Activated naive CD4-positive, alpha-beta T cell treated with anti-CD3 and anti-CD28 coated beads, Interleukin-2, amount 10 ng/mL, durations not matched to agents 7 days and 5 days (primary cell): ENCODE measurements at regions not wholly inside any gene's neighbourhood (a gene's known extent, or its start where the extent isn't known, plus 50 kb on each side); places are given as distances from the start of the nearest gene placed in this dataset.

Experiments
- CTCF ChIA-PET: fragments of 350-600 bp; sonication (Branson Sonifier 250); formaldehyde crosslinking; loops from one replicate; lab custom pipeline; 2021; ENCODE audit warnings: antibody characterized with exemption; lab: Charles Lee
- DNase-seq: peaks from one replicate; pipeline ENCODE4 v3.0.0-alpha.2; 2020
- H3K27ac Mint-ChIP-seq: one replicate; pipeline ENCODE4 v1.8.0; 2021; ENCODE audit warnings: mild to moderate bottlenecking, moderate library complexity, mixed read lengths
- H3K27me3 Mint-ChIP-seq: one replicate; pipeline ENCODE4 v1.8.0; 2021; ENCODE audit warnings: mild to moderate bottlenecking, mixed read lengths
- H3K36me3 Mint-ChIP-seq: one replicate; pipeline ENCODE4 v1.8.0; 2021; ENCODE audit warnings: mixed read lengths
- H3K4me1 Mint-ChIP-seq: one replicate; pipeline ENCODE4 v1.8.0; 2021; ENCODE audit warnings: mixed read lengths
- H3K4me3 Mint-ChIP-seq: one replicate; pipeline ENCODE4 v1.8.0; 2021; ENCODE audit warnings: mild to moderate bottlenecking, moderate library complexity, mixed read lengths
- H3K9me3 Mint-ChIP-seq: one replicate; pipeline ENCODE4 v1.8.0; 2021; ENCODE audit warnings: mixed read lengths

GRCh38 chr4:60020389-60020788 is 1179.7 kb upstream of the ADGRL3 start:
- H3K4me3 Mint-ChIP-seq, result no peak overlapping the region
- H3K27me3 Mint-ChIP-seq, result no peaks in the 10 kb centered on the region
- no peaks in the 10 kb centered on the region for H3K36me3 Mint-ChIP-seq
- H3K9me3 Mint-ChIP-seq, result peaks cover 1% of the 10 kb centered on the region
- CTCF ChIA-PET, result no interaction called here
- no peak for DNase-seq
- no peak overlapping the region for H3K27ac Mint-ChIP-seq
- no peaks in the 10 kb centered on the region for H3K4me1 Mint-ChIP-seq

- Mint-ChIP-seq H3K27me3 (no peaks in the 10 kb centered on the region), H3K27ac (no peak overlapping the region), H3K9me3 (peaks cover 4% of the 10 kb centered on the region), H3K36me3 (no peaks in the 10 kb centered on the region), H3K4me1 (no peaks in the 10 kb centered on the region), H3K4me3 (no peak overlapping the region)
- no peak for DNase-seq
- CTCF ChIA-PET, result no interaction called here
Observed at GRCh38 chr4:60033826-60034225, 1166.3 kb upstream of the ADGRL3 start.

GRCh38 chr4:60034361-60034760 is 1165.8 kb upstream of the ADGRL3 start:
- Mint-ChIP-seq H3K36me3 (no peaks in the 10 kb centered on the region), H3K4me3 (no peak overlapping the region), H3K4me1 (no peaks in the 10 kb centered on the region), H3K9me3 (peaks cover 4% of the 10 kb centered on the region), H3K27me3 (no peaks in the 10 kb centered on the region), H3K27ac (no peak overlapping the region)
- no peak for DNase-seq
- CTCF ChIA-PET, result no interaction called here

- CTCF ChIA-PET, result no interaction called here
- DNase-seq, result no peak
- H3K36me3 Mint-ChIP-seq, result no peaks in the 10 kb centered on the region
- no peak overlapping the region for H3K27ac Mint-ChIP-seq
- no peaks in the 10 kb centered on the region for H3K27me3 Mint-ChIP-seq
- peaks cover 9% of the 10 kb centered on the region for H3K9me3 Mint-ChIP-seq
- no peak overlapping the region for H3K4me3 Mint-ChIP-seq
- no peaks in the 10 kb centered on the region for H3K4me1 Mint-ChIP-seq
Observed at GRCh38 chr4:60039908-60040307, 1160.2 kb upstream of the ADGRL3 start.

GRCh38 chr4:60042231-60042652 is 1157.9 kb upstream of the ADGRL3 start:
- Mint-ChIP-seq H3K9me3 (peaks cover 12% of the 10 kb centered on the region), H3K4me3 (no peak overlapping the region), H3K4me1 (no peaks in the 10 kb centered on the region), H3K27me3 (no peaks in the 10 kb centered on the region), H3K27ac (no peak overlapping the region), H3K36me3 (no peaks in the 10 kb centered on the region)
- no peak for DNase-seq
- CTCF ChIA-PET, result no interaction called here

- H3K4me3 Mint-ChIP-seq, result no peak overlapping the region
- peaks cover 12% of the 10 kb centered on the region for H3K9me3 Mint-ChIP-seq
Observed at GRCh38 chr4:60042941-60043340, 1157.2 kb upstream of the ADGRL3 start.

GRCh38 chr4:60078984-60079383 is 1121.1 kb upstream of the ADGRL3 start:
- Mint-ChIP-seq H3K27me3 (no peaks in the 10 kb centered on the region), H3K36me3 (no peaks in the 10 kb centered on the region), H3K4me3 (no peak overlapping the region), H3K4me1 (no peaks in the 10 kb centered on the region), H3K9me3 (peaks cover 8% of the 10 kb centered on the region), H3K27ac (no peak overlapping the region)
- CTCF ChIA-PET, result no interaction called here
- no peak for DNase-seq

More at GRCh38 chr4:60042941-60043340, 1157.2 kb upstream of the ADGRL3 start:
- CTCF ChIA-PET, result no interaction called here
- Mint-ChIP-seq H3K36me3 (no peaks in the 10 kb centered on the region), H3K4me1 (no peaks in the 10 kb centered on the region), H3K27ac (no peak overlapping the region), H3K27me3 (no peaks in the 10 kb centered on the region)
- DNase-seq, result no peak

GRCh38 chr4:60081839-60082238 is 1118.3 kb upstream of the ADGRL3 start:
- no peaks in the 10 kb centered on the region for H3K36me3 Mint-ChIP-seq
- DNase-seq, result no peak
- H3K27me3 Mint-ChIP-seq, result no peaks in the 10 kb centered on the region
- CTCF ChIA-PET, result no interaction called here
- H3K4me1 Mint-ChIP-seq, result no peaks in the 10 kb centered on the region
- H3K27ac Mint-ChIP-seq, result no peak overlapping the region
- H3K4me3 Mint-ChIP-seq, result no peak overlapping the region
- H3K9me3 Mint-ChIP-seq, result peaks cover 16% of the 10 kb centered on the region

- Mint-ChIP-seq H3K4me1 (no peaks in the 10 kb centered on the region), H3K27ac (no peak overlapping the region), H3K36me3 (no peaks in the 10 kb centered on the region), H3K27me3 (no peaks in the 10 kb centered on the region), H3K4me3 (no peak overlapping the region), H3K9me3 (peaks cover 9% of the 10 kb centered on the region)
- DNase-seq, result no peak
- CTCF ChIA-PET, result no interaction called here
Observed at GRCh38 chr4:60088807-60089486, 1111.2 kb upstream of the ADGRL3 start.

- Mint-ChIP-seq H3K27ac (no peak overlapping the region), H3K36me3 (no peaks in the 10 kb centered on the region), H3K9me3 (peaks cover 7% of the 10 kb centered on the region), H3K4me1 (no peaks in the 10 kb centered on the region), H3K27me3 (no peaks in the 10 kb centered on the region), H3K4me3 (no peak overlapping the region)
- CTCF ChIA-PET, result no interaction called here
- no peak for DNase-seq
Observed at GRCh38 chr4:60089546-60090273, 1110.4 kb upstream of the ADGRL3 start.

- no peaks in the 10 kb centered on the region for H3K9me3 Mint-ChIP-seq
Observed at GRCh38 chr4:60096676-60097075, 1103.5 kb upstream of the ADGRL3 start.

GRCh38 chr4:60116592-60116991 is 1083.5 kb upstream of the ADGRL3 start:
- CTCF ChIA-PET, result no interaction called here
- Mint-ChIP-seq H3K4me3 (no peak overlapping the region), H3K9me3 (no peaks in the 10 kb centered on the region), H3K36me3 (no peaks in the 10 kb centered on the region), H3K27me3 (no peaks in the 10 kb centered on the region), H3K27ac (no peak overlapping the region), H3K4me1 (no peaks in the 10 kb centered on the region)
- DNase-seq, result no peak

More at GRCh38 chr4:60096676-60097075, 1103.5 kb upstream of the ADGRL3 start:
- Mint-ChIP-seq H3K4me3 (no peak overlapping the region), H3K36me3 (no peaks in the 10 kb centered on the region), H3K27ac (no peak overlapping the region), H3K4me1 (no peaks in the 10 kb centered on the region), H3K27me3 (no peaks in the 10 kb centered on the region)
- CTCF ChIA-PET, result no interaction called here
- no peak for DNase-seq

GRCh38 chr4:60117726-60118323 is 1082.3 kb upstream of the ADGRL3 start:
- no peak for DNase-seq
- no peak overlapping the region for H3K4me3 Mint-ChIP-seq
- H3K27ac Mint-ChIP-seq, result no peak overlapping the region
- CTCF ChIA-PET, result no interaction called here
- no peaks in the 10 kb centered on the region for H3K27me3 Mint-ChIP-seq
- no peaks in the 10 kb centered on the region for H3K4me1 Mint-ChIP-seq
- no peaks in the 10 kb centered on the region for H3K9me3 Mint-ChIP-seq
- H3K36me3 Mint-ChIP-seq, result no peaks in the 10 kb centered on the region

GRCh38 chr4:60122820-60123219 is 1077.3 kb upstream of the ADGRL3 start:
- H3K27me3 Mint-ChIP-seq, result no peaks in the 10 kb centered on the region
- H3K4me3 Mint-ChIP-seq, result no peak overlapping the region
- peaks cover 2% of the 10 kb centered on the region for H3K9me3 Mint-ChIP-seq
- no peak overlapping the region for H3K27ac Mint-ChIP-seq
- no peaks in the 10 kb centered on the region for H3K4me1 Mint-ChIP-seq
- no peaks in the 10 kb centered on the region for H3K36me3 Mint-ChIP-seq
- no peak for DNase-seq
- CTCF ChIA-PET, result no interaction called here

- peaks cover 4% of the 10 kb centered on the region for H3K9me3 Mint-ChIP-seq
- H3K4me3 Mint-ChIP-seq, result no peak overlapping the region
Observed at GRCh38 chr4:60128888-60129287, 1071.2 kb upstream of the ADGRL3 start.

More at GRCh38 chr4:60128888-60129287, 1071.2 kb upstream of the ADGRL3 start:
- Mint-ChIP-seq H3K27ac (no peak overlapping the region), H3K36me3 (no peaks in the 10 kb centered on the region), H3K4me1 (no peaks in the 10 kb centered on the region), H3K27me3 (no peaks in the 10 kb centered on the region)
- DNase-seq, result no peak
- CTCF ChIA-PET, result no interaction called here
